Gastrocnemius medialis (tissue), 4 donors: ENCODE measurements at regions not wholly inside any gene's neighbourhood (a gene's known extent, or its start where the extent isn't known, plus 50 kb on each side); places are given as distances from the start of the nearest gene placed in this dataset.

Experiments used
- CTCF ChIP-seq, 5 experiments: fragments of 450-650 bp in 3 of 5; fragments of 200-600 bp in 2 of 5; sonication (generic) in 2 of 5; IDR thresholded peaks in 4 of 5; conservative IDR thresholded peaks in 1 of 5; 1 replicate in 4 of 5; 2 replicates in 1 of 5; pipeline ENCODE4 v1.5.1; 2016 to 2019; ENCODE audit warnings: antibody characterized with exemption in 5 of 5, mild to moderate bottlenecking in 3 of 5, moderate library complexity in 3 of 5
- POLR2A ChIP-seq, 2 donors: fragments of 450-650 bp; IDR thresholded peaks; one replicate each; pipeline ENCODE4 v1.6.1; 2017; ENCODE audit warnings: antibody characterized with exemption in 2 of 2, mild to moderate bottlenecking in 2 of 2, moderate library complexity in 2 of 2

GRCh38 chr6:91281901-91282300 is 695.0 kb upstream of the MAP3K7 start:
- TF ChIP-seq POLR2A (IDR thresholded peaks at IDR 0.05): no peak
- TF ChIP-seq CTCF (IDR thresholded peaks at IDR 0.05 in 4 of 5, conservative IDR thresholded peaks at IDR 0.05 in 1 of 5): no peak
